HG03135 (cell line): ENCODE measurements at regions not wholly inside any gene's neighbourhood (a gene's known extent, or its start where the extent isn't known, plus 50 kb on each side); places are given as distances from the start of the nearest gene placed in this dataset.
"Not testable (repeated sequence)": the region's sequence is repeated elsewhere in the genome, so short reads cannot be mapped to it uniquely, and the experiment has no call there.

Experiments
- ATAC-seq: cut with Tn5 transposase; IDR thresholded peaks from one replicate; pipeline ENCODE4 v1.9.1; 2021; ENCODE audit warnings: mild to moderate bottlenecking, moderate library complexity; ENCODE audit not compliant: unreplicated experiment

DNA sequence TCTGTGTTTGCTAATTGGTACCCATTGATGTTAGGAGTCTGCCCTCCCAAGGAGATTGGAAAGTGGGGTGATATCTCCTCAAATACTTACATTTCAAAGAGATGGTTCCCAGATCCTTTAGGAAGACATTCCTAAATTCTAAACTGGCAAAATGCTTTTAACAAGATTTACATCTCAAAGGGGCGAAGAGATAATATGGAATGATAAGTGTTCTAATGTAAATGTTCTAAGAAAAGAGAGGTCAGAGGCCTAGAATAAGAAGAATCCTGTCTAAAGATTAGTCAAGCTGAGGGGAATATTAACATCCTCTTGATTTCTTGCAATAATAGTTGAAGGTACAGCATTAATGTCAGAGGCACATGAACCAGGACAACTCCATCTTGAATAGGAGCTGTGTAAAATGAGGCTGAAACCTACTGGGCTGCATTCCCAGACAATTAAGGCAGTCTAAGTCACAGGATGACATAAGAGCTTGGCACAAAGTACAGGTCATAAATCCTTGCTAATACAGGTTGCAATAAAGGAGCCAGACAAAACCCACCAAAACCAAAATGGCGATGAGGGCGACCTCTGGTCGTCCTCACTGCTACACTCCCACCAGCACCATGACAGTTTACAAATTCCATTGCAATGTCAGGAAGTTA, 2248.1 kb downstream of the ARAP2 start:
- ATAC-seq, result no peak

DNA sequence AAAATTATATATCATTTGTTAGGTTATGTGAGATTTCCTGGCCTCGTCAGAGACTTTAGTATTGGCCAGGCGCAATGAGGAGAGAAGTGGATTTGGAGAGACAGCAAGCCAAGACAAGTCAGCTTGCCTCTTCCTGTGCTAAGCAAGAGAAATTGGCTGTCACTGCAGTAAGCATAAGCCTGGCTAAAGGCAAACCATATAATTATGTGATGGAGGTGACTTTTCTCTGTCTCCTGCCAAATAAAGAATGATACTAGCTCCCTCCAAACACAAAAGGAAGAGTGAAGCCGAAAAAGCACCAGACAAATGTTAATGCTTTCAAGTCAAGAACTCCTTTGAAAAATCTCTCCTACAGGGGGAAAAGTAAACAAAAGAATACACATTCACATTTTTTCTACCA, 2246.0 kb downstream of the ARAP2 start:
- ATAC-seq, result no peak

DNA sequence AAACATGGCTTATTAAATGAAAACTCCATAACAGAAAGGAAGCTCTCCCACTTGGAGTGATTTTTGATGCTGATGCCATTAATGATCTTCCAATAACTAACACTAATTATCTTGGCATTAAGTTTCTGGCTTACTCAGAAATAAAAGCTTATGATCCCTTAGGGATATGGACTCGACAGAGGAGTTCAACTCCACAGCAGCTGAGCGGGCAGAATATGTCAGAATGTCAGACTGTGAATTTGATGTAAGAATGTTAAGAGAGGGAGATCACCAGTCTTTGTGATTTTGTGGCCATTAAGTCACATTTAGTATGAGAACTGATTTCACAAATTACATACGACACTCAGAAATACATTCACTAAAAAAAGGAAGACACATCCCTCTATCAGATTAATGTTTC, 2244.0 kb downstream of the ARAP2 start:
- ATAC-seq, result no peak

GRCh38 chr4:34006540-34006939, 2237.8 kb downstream of the ARAP2 start:
- ATAC-seq, result not testable (repeated sequence)

GRCh38 chr4:34009951-34010350, 2234.4 kb downstream of the ARAP2 start:
- ATAC-seq, result no peak

DNA sequence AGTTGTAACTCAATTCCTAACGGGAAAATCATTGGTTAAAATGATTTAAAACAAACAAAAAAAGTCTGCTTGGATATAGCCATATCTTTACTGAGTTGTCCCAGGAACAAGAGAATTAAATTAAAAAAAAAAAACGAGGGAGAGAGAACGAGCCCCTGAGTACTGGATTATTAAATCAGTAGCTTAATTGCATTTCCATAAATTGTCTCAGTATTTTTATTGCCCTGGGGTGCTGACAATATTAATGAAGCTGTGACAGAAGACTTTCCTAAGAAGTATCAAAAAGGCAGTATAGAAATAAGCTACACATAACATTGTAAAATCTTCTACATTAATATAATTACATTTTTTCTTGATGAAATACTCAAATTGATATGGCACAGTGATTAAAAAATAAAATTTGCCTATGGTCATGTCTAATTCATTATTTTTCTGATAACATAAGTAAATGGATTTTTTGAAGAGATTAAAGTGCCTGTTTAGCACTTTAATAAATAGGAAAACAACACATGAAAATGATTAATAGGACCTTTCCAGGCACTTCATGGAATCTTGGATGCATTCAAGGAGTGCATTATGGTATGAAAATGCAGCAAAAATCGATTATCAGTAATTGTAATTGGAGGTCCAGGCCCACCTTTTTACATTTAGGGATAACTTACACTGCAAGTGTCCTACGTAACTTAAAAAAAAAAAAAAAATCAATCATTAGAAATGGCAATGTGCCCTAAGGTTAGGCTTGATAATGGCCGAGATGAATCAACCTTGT, 2233.4 kb downstream of the ARAP2 start:
- no peak for ATAC-seq

- ATAC-seq, result no peak
These were observed 2209.1 kb downstream of the ARAP2 start for GRCh38 chr4:34035225-34035624.

GRCh38 chr4:34037280-34037679, 2207.0 kb downstream of the ARAP2 start:
- ATAC-seq, result no peak

DNA sequence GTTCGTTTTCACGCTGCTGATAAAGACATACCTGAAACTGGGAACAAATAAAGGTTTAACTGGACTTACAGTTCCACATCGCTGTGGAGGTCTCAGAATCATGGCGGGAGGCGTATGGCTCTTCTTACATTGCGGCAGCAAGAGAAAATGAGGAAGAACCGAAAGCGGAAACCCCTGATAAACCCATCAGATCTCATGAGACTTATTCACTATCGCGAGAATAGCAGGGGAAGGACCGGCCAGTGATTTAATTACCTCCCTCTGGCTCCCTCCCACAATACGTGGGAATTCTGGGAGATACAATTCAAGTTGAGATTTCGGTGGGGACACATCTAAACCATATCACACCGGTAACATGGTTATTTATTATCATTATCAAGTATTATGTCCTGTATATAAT, 2204.5 kb downstream of the ARAP2 start:
- ATAC-seq, result no peak

- no peak for ATAC-seq
These were observed 2201.2 kb downstream of the ARAP2 start for GRCh38 chr4:34043131-34043530.

- ATAC-seq, result no peak
These were observed 2197.7 kb downstream of the ARAP2 start for GRCh38 chr4:34046580-34046979.

DNA sequence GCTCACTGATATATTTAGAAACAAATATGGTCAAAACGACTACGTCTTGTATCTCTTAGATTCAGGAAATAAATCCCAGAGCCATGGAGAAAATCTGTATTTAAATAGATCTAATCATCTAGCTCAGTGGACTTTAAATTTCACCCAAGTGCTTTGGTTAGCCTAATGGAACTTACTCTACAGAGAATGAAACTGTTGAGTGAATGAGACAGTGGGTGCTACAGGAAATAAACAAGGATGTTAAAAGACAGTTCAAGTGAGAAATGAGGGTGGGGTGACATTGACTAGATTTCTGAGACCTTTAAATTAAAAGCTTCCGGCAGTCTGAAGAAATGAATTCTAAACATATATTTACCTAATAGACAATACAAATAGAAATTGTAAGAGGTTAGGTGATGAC, 2197.0 kb downstream of the ARAP2 start:
- ATAC-seq, result no peak

- ATAC-seq, result no peak
These were observed 2178.2 kb downstream of the ARAP2 start for GRCh38 chr4:34066126-34066525.

GRCh38 chr4:34091451-34091850, 2152.9 kb downstream of the ARAP2 start:
- ATAC-seq, result no peak

DNA sequence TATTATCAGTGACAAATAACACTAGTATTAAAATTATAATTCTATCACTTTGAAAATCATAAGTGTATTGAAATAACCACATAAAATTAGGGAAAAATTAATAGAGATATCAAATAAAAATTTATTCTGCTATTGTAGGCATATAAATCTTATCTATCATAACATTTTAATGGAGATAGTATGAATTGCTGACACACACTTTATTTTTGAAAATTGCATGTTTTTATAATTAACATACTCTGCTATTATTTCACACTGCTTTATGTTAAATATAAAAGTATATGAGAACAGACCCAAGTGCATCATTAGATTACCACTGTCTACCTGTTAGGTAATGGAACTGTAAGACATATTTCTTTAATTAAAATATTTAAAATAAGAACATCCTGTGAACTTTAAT, 2150.2 kb downstream of the ARAP2 start:
- ATAC-seq, result no peak

GRCh38 chr4:34105311-34105710, 2139.0 kb downstream of the ARAP2 start:
- ATAC-seq, result no peak

GRCh38 chr4:34108391-34108790, 2135.9 kb downstream of the ARAP2 start:
- no peak for ATAC-seq

- no peak for ATAC-seq
These were observed 2131.7 kb downstream of the ARAP2 start for GRCh38 chr4:34112573-34112972.

- ATAC-seq, result no peak
These were observed 2105.9 kb downstream of the ARAP2 start for GRCh38 chr4:34138385-34138784.

DNA sequence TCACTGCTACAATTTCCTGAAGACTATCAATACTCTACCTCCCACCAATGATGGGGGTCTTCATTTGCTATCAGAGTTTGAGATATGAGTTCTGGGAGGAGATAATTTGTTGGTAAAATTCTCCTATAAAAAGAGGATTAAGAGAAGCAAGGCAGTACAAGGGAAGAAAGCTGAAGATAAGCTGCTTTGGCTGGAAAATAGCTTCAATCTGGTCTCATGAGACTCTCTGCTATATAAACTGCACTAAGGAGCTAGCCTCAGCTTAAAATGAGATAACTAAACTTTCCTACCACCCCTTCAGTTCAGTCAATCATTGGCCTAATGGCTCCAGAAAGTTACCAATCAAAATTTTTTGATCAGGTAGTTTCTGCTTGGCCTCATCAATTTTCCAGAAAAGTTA, 2105.0 kb downstream of the ARAP2 start:
- ATAC-seq, result no peak

- ATAC-seq, result no peak
These were observed 2095.9 kb downstream of the ARAP2 start for GRCh38 chr4:34148322-34148908.

DNA sequence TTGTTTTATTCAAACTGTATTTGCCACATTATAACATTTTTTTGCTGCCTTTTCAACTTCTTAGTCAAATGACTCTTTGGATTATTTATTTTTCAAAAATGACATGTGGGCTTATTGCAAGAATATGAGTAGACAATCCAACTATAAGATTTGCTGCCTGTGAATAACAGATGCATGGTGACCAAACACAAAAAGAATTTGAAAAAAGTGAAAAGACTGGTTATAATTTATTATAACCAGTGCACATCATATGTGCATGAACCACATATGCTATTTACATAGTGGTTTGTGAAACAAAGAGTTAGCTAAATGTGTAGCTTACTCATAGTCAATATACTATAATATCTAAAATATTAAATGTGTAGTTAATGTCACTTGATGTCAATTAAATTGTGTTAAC, 2086.8 kb downstream of the ARAP2 start:
- ATAC-seq, result no peak
